HCT116 (cell line): ENCODE measurements at regions not wholly inside any gene's neighbourhood (a gene's known extent, or its start where the extent isn't known, plus 50 kb on each side); places are given as distances from the start of the nearest gene placed in this dataset.

ENCODE experiments used
- EZH2phosphoT487 ChIP-seq: fragments of 200-600 bp; IDR thresholded peaks from 2 replicates; pipeline ENCODE4 v1.6.1; 2018; ENCODE audit warnings: antibody characterized with exemption, borderline replicate concordance
- POLR2AphosphoS5 ChIP-seq: IDR thresholded peaks from 2 replicates; pipeline ENCODE4 v1.6.1; 2011; ENCODE audit warnings: mild to moderate bottlenecking, low read depth, low read length, moderate library complexity

- TF ChIP-seq POLR2AphosphoS5 (no peak), EZH2phosphoT487 (no peak)
These were observed 101.6 kb upstream of the ANKRD28 start for GRCh38 chr3:15899388-15899787.
